ENCODE measurements at regions not wholly inside any gene's neighbourhood (a gene's known extent, or its start where the extent isn't known, plus 50 kb on each side); places are given as distances from the start of the nearest gene placed in this dataset.

GRCh38 chr11:112617977-112618826 lies 343.0 kb upstream of the NCAM1 start:
- TF ChIP-seq POLR2A (IDR thresholded peaks at IDR 0.05) (no peak), CTCF (IDR thresholded peaks at IDR 0.05) (no peak)
